HL-60 (cell line): ENCODE measurements at regions not wholly inside any gene's neighbourhood (a gene's known extent, or its start where the extent isn't known, plus 50 kb on each side); places are given as distances from the start of the nearest gene placed in this dataset.

Source experiments
- SPI1 ChIP-seq: IDR thresholded peaks from 2 replicates; pipeline ENCODE4 v1.6.1; 2012; ENCODE audit warnings: low read depth, mild to moderate bottlenecking, borderline replicate concordance
- TF ChIP-seq, protein P1 (sequence below): IDR thresholded peaks from one replicate; pipeline ENCODE4 v1.5.1; 2011; ENCODE audit warnings: low read length, control low read depth, inconsistent platforms; ENCODE audit not compliant: insufficient read depth

DNA sequence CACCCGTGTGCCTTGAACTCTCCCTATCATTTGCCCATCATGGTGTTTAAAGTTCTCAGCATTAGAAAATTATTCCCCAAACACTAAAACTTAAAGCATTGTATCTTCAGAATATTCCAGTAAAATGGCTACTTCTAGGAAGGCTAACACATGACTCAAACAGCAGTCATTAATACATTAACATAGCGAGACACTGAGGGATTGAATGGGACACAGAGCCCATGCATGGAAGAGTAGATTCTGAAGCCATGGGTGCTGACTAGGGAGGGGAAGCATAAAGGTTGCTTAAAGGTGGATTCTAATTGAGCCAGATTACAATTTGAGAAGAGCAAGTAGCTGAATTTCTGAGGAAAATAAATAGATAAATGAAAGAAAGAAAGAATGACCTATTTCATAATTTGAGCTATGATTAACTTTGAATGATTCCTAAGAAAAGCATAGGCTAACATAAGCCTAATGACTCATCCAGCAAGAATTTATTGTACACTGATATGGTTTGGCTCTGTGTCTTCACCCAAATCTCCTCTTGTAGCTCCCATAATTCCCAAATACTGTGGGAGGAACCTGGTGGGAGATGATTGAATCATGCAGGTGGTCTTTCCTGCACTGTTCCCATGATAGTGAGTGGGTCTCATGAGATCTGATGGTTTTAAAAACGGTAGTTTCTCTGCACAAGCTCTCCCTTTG, 79.8 kb upstream of the PIK3C3 start:
- TF ChIP-seq, protein P1, sequence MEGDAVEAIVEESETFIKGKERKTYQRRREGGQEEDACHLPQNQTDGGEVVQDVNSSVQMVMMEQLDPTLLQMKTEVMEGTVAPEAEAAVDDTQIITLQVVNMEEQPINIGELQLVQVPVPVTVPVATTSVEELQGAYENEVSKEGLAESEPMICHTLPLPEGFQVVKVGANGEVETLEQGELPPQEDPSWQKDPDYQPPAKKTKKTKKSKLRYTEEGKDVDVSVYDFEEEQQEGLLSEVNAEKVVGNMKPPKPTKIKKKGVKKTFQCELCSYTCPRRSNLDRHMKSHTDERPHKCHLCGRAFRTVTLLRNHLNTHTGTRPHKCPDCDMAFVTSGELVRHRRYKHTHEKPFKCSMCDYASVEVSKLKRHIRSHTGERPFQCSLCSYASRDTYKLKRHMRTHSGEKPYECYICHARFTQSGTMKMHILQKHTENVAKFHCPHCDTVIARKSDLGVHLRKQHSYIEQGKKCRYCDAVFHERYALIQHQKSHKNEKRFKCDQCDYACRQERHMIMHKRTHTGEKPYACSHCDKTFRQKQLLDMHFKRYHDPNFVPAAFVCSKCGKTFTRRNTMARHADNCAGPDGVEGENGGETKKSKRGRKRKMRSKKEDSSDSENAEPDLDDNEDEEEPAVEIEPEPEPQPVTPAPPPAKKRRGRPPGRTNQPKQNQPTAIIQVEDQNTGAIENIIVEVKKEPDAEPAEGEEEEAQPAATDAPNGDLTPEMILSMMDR, result no peak
- TF ChIP-seq SPI1, result no peak
